C4-2B (cell line): ENCODE measurements at regions not wholly inside any gene's neighbourhood (a gene's known extent, or its start where the extent isn't known, plus 50 kb on each side); places are given as distances from the start of the nearest gene placed in this dataset.

Experiments used
- ZFX ChIP-seq: fragments of 450-650 bp; IDR thresholded peaks from 2 replicates; pipeline ENCODE4 v1.6.1; 2017
- TF ChIP-seq, protein P1 (sequence below): fragments of 450-650 bp; conservative IDR thresholded peaks from 2 replicates; pipeline ENCODE4 v1.5.1; 2017; ENCODE audit warnings: mild to moderate bottlenecking

GRCh38 chr10:129402459-129402858 lies 64.6 kb upstream of the MGMT start:
- TF ChIP-seq, protein P1, sequence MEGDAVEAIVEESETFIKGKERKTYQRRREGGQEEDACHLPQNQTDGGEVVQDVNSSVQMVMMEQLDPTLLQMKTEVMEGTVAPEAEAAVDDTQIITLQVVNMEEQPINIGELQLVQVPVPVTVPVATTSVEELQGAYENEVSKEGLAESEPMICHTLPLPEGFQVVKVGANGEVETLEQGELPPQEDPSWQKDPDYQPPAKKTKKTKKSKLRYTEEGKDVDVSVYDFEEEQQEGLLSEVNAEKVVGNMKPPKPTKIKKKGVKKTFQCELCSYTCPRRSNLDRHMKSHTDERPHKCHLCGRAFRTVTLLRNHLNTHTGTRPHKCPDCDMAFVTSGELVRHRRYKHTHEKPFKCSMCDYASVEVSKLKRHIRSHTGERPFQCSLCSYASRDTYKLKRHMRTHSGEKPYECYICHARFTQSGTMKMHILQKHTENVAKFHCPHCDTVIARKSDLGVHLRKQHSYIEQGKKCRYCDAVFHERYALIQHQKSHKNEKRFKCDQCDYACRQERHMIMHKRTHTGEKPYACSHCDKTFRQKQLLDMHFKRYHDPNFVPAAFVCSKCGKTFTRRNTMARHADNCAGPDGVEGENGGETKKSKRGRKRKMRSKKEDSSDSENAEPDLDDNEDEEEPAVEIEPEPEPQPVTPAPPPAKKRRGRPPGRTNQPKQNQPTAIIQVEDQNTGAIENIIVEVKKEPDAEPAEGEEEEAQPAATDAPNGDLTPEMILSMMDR, result no peak
- no peak for TF ChIP-seq ZFX
